Stimulated activated CD4-positive, alpha-beta T cell treated with anti-CD3 and anti-CD28 coated beads, Interleukin-4, amount 100 ng/mL, for 48 hours (primary cell): ENCODE measurements at regions not wholly inside any gene's neighbourhood (a gene's known extent, or its start where the extent isn't known, plus 50 kb on each side); places are given as distances from the start of the nearest gene placed in this dataset.

Source experiments
- DNase-seq, 2 donors: peaks; one replicate each; pipeline ENCODE4 v3.0.0-alpha.2; 2020; ENCODE audit warnings: low read depth in 2 of 2

DNA sequence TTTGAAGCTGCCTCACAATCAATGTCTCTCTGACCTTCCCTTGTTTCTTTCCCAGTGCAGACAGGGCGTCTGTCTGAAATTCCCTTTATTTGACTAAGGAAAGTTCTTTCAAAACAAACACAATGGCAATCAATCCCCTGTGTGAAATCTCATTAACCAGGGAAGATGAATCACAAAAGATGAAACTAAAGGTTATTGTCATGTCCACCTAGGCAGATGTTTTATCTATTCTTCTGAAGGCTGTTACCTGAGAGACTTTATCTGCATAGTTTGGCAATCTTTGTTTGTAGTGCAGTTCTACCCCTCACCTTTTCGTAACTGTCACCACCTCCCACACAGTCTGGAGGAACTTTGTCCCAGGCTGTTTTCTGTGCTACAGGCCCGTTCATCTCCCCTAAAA lies 217.5 kb upstream of the RIOK2 start:
- no peak for DNase-seq

DNA sequence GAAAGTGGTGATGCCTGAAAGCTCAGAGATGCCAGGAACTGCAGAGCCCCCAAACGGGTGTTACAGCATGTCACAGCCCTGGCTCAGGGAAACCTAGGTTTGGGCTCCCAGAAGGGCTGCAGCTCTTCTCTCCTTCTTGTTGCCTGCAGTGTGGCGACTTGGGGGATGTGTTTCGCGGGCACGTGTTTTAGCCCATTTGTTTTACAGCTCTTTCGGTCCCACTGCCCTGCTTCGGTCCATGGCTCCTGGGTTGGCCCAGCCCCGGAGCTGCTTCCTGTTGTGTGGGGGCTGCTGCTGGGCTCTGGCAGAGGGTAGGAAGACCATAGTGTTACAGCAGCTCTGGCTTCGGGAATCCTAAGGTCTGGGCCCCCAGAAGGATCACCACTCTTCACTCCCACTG lies 222.9 kb upstream of the RIOK2 start:
- no peak for DNase-seq

DNA sequence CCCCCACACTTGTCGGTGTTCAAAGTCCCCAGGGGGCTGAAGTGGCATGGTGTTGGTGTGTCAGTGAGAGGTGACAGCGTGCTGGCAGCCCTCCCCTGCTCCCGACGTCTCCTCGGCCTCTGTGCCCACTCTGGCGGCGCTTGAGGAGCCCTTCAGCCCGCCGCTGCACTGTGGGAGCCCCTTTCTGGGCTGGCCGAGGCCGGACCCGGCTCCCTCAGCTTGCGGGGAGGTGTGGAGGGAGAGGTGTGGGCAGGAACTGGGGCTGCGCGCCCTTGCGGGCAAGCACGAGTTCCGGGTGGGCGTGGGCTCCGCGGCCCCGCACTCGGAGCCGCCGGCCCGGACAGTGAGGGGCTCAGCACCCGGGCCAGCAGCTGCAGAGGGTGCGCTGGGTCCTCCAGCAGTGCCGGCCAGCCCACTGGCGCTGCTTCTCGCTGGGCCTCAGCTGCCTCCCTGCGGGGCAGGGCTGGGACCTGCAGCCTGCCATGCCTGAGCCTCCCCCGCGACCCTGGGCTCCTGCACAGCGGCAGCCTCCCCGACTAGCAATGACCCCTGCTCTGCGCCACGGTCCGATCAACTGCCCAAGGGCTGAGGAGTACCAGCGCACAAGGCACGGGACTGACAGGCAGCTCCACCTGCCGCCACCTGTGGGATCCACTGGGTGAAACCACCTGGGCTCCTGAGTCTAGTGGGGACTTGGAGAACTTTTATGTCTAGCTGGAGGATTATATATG lies 224.1 kb upstream of the RIOK2 start:
- no peak for DNase-seq

DNA sequence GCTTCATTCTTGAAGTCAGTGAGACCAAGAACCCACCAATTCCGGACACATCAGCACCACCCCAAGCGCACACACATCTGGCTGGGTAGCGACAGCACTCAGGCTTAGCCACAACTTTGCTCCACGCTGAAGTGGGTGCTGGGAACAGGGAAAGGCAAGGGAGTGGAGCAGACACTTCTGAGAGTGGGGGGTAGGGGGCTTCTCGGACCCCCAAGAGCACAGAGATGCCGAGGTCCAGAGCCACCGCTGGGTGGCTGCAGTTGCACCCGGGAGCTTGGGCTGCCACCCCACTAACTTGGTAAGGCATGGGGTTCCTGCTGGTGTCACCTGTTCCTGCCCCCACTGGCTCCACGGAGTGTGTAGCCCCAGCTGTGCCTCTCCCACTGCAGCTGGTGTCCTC lies 225.3 kb upstream of the RIOK2 start:
- DNase-seq = no peak

DNA sequence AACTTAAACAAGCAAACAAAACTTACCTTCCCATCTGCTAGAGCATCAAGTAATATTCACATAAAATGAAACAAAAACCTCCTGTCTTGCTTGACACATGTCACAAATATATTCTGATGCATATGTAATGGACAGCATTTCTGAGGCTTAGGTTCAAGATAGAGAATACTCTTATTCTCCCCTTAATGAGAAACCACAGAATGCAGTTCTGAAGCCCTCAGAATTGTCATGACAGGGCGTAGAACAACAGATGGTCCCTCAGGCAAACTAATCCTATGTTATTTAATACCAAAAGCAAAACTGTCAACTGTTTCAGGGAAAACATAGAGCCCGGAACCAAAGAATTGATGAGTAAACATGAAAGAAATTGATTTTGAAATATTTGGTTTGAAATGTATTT lies 229.9 kb upstream of the RIOK2 start:
- DNase-seq = no peak

DNA sequence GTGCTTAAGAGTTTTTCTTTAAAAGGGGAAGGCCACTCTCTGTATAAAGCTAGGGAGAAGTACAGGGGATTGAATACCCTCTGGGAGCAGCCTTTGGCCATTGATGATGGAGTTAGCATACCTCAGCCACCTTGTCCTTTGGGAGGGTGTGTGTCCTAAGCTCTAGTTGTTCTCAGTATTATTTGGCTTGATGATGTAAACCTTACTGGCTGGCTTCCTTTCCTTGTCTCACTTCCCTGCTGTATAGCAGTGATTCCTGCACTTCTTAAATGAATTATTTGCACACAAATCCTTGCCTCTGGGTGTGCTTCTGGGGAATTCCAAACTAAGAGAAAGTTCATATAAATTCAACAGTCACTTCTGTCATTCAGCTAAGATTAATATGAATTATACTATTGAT lies 234.9 kb upstream of the RIOK2 start:
- no peak for DNase-seq

DNA sequence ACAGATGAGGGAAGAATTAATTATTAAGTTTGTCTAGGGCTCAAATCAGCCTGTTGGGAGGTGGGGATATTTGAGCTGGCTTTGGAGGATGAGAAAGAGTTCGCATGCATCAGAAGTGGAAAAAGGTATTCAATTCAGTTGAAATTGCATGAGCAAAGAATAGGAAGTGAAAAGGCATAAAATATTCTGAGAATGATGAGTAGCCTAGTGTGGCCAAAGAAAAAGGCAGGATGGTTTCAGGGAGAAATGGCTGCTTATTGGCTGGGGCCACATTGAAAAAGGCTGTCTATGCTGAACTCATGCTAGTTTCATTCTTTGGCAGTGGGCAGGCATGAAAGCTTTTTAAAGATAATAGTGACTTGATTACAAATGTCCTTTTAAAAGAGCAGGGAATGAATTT lies 235.4 kb upstream of the RIOK2 start:
- no peak for DNase-seq

DNA sequence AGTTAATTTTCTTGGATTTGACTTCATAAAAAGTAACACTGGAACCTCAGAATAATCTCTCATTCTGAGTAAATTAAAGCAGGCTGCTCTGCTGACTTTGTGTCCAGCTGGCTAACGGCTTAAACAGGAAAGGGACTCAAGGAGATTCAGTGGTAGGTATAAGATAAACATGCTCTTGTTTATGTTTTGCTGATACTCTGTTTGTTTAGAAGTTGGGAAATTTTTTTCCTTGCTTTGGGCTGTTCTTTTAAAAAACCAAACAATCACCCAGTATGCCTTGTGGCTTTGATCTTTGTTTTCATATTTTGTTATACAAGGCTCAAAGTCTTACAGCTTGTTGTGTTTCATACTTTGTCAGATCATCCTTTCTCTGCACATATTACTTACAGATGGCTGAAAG lies 237.6 kb upstream of the RIOK2 start:
- no peak for DNase-seq

DNA sequence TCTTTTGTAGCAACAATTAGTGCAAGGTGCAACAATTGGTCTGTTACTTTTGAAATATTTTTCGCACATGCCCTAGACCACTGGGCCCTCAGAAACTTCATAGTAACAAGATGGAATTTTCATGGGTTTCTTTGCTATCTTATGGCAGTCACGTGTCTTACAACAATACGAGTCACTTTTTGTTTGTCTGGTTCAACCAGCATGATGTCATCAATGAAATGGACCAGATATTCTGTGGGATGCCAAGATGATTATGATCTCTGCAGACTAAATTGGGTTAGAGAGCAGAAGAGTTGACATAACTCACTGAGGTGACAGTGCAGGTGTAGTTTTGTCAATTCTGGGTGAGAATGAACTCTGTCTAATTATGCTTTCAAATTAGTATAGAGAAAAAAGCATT lies 239.6 kb upstream of the RIOK2 start:
- no peak for DNase-seq

DNA sequence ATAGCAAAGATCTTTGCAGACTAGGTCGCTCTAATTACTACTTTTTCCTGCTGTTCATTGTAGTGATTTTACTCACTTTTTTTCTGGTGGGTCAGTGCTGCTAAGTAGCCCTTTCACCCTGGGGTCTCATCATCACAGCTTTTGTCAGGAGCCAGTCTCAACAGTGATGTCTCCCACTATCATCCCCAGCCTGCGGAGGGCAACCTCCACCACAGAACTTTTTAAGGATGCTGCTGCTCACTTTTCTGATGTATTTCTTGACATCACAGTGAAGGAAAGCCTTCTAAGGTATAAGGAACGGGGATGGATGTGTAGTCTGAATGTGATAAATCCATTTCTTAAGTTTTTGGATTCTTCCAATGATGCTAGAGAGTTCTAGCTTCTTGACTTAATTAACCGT lies 242.5 kb upstream of the RIOK2 start:
- no peak for DNase-seq

DNA sequence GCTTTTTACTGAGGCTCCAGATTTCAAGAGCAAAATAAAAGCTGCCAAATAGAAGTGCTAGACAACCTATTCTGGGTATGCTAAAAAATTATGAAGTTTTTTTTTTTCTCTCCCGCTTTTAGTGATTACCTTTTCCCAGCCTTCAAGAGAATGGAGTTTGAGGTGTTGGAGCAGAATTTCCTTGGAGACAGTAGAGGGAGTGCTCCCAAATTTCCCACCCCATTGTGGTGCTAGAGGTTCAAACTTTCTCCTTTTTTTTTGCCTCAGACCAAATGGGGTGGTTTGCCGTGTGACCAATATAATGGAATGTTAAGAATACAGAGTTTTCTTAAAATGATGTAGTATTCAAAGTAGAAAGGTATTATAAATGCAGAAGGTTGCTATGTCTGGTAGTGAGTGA lies 244.2 kb upstream of the RIOK2 start:
- DNase-seq = no peak

DNA sequence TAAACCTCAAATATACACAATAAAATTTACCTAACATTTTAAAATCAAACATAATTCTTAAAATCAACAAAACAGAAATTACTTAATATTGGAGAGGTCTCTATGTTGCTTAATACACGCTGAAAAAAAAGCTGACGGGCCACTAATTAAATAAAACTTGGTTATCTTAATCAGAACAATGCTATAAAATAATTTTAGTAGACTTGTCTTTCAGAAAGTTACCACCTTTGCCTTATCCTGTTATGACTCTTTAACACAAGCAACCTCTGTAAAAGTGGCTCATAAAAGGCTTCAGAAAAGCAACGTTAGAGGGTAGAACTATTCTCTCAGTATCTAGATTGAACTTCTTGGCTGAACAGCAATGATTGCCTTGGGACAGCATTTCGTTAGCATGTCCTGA lies 251.0 kb upstream of the RIOK2 start:
- no peak for DNase-seq

DNA sequence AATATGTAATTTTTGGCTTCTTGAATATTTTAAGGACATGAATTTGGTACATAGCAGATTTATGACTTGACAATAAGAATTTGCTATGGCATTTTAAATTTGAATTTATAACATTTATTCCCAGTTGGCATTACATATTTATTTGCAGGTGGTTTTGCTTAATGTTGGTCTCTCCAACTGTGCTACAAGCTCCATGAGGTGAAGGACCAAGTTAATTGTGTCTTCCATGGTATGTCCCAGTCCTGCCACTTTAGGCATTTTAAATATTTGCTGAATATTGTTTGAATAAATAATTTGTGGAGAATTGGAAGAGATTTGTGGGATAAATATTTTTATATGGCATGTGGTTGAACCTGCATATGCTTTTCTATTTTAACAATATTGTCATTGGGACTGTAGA lies 253.4 kb upstream of the RIOK2 start:
- no peak for DNase-seq

DNA sequence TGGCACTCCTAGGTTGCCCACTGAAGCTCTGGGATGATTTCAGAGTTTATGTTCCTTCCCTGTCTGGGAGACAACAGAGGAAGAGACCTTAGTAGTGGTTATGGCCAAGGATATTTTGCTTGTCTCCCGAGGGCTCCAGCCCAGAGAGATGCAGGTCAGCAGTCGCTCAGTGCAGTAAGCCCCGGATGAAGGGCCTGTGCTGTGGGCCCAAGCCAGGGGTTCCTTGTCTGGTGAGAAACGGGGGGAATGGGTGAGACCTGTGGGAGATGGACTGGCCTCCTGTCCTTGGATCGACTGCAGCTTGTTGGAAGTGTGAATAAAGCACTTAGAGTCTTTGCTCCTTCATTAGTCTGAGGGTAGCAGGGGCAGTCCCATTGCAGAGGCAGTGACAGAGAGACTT lies 260.7 kb upstream of the RIOK2 start:
- no peak for DNase-seq

DNA sequence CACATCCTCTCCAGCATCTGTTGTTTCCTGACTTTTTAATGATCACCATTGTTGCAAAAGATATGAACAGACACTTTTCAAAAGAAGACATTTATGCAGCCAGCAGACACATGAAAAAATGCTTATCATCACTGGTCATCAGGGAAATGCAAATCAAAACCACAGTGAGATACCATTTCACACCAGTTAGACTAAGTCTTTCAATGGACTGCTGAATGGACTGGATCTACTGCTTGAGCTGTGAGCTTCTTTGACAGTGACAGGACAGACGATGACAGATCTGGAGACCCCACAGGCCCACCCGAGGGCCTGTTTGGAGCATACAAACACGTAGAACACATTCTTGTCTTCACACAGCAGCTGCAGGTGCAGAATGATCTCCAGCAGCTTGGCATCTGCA lies 266.1 kb upstream of the RIOK2 start:
- no peak for DNase-seq

DNA sequence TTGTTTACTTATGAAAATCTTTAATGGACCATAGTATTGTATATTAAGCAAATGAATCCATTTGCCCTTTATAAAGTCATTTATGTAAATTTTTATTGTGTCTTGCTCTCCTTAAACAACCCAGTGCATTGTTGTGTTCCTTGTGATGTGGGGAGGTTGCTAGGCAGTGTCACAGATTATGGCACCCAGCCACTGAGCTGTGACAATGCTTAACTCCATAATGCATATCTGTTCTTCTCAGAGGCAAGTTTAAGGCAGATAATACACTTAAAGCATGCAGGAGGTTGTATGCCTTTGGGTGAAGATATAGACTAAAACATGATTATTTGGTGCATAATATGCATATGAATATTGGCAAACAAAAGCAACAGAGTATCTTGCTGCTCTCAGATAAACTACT lies 269.6 kb upstream of the RIOK2 start:
- no peak for DNase-seq

DNA sequence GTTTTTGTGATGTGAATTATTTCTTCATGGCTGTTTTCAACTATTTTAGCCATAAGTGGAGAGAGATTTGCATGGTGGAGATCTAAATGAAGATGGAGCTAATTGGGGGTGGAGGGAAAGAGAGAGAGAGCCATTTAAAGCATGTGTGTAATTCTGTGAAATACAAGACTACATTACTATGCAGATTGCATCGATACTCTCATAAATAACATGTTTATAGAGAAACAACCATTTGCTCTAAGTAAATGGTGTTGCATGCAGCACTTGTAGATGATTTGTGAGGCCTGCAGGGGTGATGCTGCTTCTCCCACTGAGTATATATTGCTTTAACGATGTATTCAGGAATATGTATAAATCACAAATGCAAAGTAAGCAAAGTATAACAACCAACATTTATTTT lies 270.2 kb upstream of the RIOK2 start:
- DNase-seq = no peak

DNA sequence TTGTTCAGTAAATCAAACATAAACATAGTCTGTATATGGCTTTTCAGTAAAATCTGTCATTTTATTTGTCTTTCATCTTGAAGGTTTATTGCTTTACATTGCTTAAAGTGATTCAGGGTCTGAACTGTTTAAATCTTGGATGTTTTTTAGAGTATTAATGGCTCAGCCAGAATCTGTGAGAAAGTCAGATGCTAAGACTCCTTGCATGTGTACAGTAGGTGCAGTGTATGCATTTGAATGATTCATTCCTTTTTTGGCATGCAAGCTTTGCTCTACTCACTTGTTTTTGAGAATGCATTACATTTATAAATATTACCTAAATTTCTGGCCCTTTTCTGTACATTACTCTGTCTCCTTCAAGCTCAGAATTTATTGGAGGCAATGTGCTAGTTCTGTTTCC lies 271.0 kb upstream of the RIOK2 start:
- no peak for DNase-seq

DNA sequence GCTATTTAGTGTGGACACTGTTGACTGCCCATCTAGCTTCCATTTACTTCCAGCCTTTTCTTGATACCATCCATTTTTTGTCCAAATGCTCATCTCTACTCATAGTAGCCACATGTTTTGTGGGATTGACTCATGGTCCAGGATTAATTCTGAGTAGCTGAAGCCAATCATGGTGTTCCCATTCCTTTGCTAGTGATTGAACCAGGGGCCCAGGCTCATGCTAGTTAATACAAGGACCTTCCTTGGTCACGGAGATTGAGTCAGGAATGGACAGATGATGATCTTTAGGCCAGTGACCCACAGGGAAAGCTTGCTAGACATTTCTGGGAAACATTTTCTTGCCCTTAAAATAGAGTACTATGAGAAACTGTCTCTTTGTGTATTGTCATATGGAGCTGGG lies 272.9 kb upstream of the RIOK2 start:
- no peak for DNase-seq

DNA sequence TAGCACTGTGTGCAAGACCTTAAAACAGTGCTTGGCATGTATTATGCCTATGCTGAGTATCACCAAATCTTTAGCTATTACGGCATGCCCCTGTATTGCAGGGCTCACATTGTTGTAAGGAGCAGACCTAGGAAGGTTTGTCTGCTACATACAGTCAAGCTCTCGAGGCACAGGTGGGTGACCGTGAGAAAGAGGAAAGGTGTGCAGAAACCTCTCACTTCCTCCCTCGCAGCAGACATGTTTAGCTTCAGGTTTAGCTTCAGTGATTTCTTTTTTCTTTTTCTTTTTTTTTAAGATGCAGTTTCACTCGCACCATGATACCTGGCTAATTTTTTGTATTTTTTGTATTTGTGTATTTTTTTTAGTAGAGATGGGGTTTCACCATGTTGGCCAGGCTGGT lies 275.8 kb upstream of the RIOK2 start:
- no peak for DNase-seq

DNA sequence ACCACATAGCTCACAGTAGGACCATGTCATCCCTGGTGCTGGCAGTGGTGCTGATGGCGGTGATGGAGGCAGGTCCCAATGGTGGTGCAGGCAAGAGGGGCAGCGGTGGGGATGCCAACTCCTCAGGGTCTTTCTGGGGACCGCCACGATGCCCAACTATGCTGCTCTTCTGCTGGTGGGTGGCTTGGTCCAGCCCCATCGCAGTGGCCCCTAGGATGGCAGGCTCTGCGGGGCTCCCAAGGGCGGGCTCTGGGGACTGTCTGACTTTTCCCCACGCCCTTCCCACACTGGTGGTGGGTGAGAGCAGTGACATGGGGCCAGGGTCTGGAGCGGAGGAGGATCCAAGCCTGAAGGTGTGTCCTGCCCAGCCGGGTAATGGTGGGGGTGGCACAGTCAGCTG lies 288.9 kb upstream of the RIOK2 start:
- DNase-seq = no peak

DNA sequence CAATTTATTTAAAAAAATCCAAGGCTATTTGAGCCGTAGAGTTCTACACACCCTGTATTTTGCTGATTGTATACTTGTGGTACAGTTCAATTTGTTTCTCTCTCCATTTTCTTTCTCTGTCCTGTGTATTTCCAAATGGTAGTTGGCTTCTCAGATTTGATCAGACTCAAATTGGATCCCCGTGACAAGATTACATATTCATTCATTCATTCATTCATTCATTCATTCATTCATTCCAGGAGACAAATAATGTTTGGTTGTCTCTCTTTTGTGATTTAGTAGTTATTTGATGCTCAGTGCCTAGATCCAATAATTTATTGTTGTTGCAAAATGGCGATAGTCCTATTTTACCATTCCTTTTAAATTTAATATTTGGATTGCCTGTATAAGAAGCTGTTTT lies 292.8 kb upstream of the RIOK2 start:
- no peak for DNase-seq

DNA sequence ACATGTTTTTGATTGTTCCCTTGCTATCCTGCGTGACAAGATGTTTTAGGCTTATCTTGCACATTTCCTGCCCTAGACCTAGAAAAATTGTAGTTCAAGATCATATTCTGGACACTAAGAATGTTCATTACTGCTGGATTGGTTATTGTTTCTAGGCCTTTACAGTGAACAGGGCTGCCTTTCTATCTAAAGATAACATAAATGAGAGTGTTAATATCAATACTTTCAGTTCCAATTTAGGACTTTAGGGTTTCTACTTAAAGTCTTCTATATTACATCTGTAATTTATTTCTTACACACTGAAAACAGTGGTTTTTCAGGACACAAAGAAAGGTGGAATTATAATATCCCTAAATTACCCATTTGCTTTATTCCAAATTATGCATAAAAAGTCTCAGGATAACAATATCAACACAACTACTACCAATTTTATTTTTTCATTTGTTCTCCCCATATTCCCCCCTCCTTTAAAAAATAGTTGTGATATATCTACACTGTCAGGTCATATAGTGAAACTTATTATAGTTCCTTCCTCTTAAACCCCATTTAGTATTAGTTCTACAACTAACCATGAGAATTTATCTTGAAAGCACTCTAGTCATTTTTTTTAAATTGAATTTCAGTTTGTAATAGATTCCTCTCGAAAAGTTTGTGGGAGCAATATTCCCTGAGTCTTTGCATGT lies 293.9 kb upstream of the RIOK2 start:
- DNase-seq = no peak

DNA sequence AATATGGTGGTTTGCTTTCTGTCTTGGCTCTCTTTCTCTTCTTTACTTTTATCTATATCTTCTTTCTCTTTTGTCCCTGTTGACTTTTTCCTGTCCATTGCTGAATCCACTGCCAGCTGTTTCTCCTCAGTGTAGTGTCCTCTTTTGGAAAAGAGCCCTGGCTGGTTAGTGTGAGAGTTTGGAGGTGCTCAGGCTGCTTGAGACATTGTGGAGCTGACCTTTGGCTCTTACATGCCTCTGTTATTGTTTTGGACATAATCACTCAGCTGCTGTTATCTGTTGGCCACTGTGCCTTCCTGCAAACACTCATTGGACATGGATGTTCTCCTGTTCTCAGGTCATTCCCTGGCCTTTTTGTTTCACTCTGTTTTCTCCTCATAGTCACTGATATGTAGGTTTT lies 295.4 kb upstream of the RIOK2 start:
- no peak for DNase-seq
